Neural progenitor cell (in vitro differentiated cells): ENCODE measurements at regions not wholly inside any gene's neighbourhood (a gene's known extent, or its start where the extent isn't known, plus 50 kb on each side); places are given as distances from the start of the nearest gene placed in this dataset.

Experiments used
- DNase-seq: peaks from one replicate; pipeline ENCODE4 v3.0.0-alpha.2; 2016; ENCODE audit warnings: low spot score
- H2AFZ ChIP-seq: fragments of 200-600 bp; sonication (generic); replicated peaks from 2 replicates; pipeline ENCODE4 v1.6.1; 2016; ENCODE audit warnings: antibody characterized with exemption
- H3F3A ChIP-seq: fragments of 200-600 bp; sonication (generic); 2 replicates; pipeline ENCODE4 v1.6.1; 2016; ENCODE audit warnings: antibody characterized with exemption, low read depth
- H3K27ac ChIP-seq: fragments of 200-600 bp; sonication (generic); 2 replicates; pipeline ENCODE4 v1.5.1; 2016; ENCODE audit warnings: mild to moderate bottlenecking
- H3K27me3 ChIP-seq: fragments of 200-600 bp; sonication (generic); 2 replicates; pipeline ENCODE4 v1.6.1; 2016; ENCODE audit warnings: mild to moderate bottlenecking, moderate library complexity
- H3K36me3 ChIP-seq: fragments of 200-600 bp; sonication (generic); 2 replicates; pipeline ENCODE4 v1.5.1; 2016
- H3K4me1 ChIP-seq: fragments of 200-600 bp; sonication (generic); 2 replicates; pipeline ENCODE4 v1.6.1; 2016; ENCODE audit warnings: mixed run types
- H3K4me2 ChIP-seq: fragments of 200-600 bp; sonication (generic); 2 replicates; pipeline ENCODE4 v1.6.1; 2016
- H3K4me3 ChIP-seq: fragments of 200-600 bp; sonication (generic); 2 replicates; pipeline ENCODE4 v1.5.1; 2016
- H3K79me2 ChIP-seq: fragments of 200-600 bp; sonication (generic); 2 replicates; pipeline ENCODE4 v1.6.1; 2016; ENCODE audit warnings: low read depth
- H3K9ac ChIP-seq: fragments of 200-600 bp; sonication (generic); 2 replicates; pipeline ENCODE4 v1.6.1; 2016
- H3K9me3 ChIP-seq: fragments of 200-600 bp; sonication (generic); 2 replicates; pipeline ENCODE4 v1.5.1; 2016; ENCODE audit warnings: low read depth
- H4K20me1 ChIP-seq: fragments of 200-600 bp; sonication (generic); 2 replicates; pipeline ENCODE4 v1.6.1; 2016; ENCODE audit warnings: low read depth
- H3K27ac Mint-ChIP-seq: 3 replicates; pipeline ENCODE4 v1.8.0; 2021; ENCODE audit warnings: mixed read lengths
- H3K27me3 Mint-ChIP-seq: 2 replicates; pipeline ENCODE4 v1.8.0; 2022; ENCODE audit warnings: low read depth, mild to moderate bottlenecking, inconsistent platforms, moderate library complexity, mixed read lengths; ENCODE audit not compliant: insufficient read depth
- H3K36me3 Mint-ChIP-seq: 3 replicates; pipeline ENCODE4 v1.8.0; 2021; ENCODE audit warnings: mixed read lengths
- H3K4me1 Mint-ChIP-seq: 3 replicates; pipeline ENCODE4 v1.8.0; 2021; ENCODE audit warnings: mixed read lengths
- H3K4me3 Mint-ChIP-seq: 3 replicates; pipeline ENCODE4 v1.8.0; 2021; ENCODE audit warnings: mild to moderate bottlenecking, moderate library complexity, mixed read lengths
- H3K9me3 Mint-ChIP-seq: 3 replicates; pipeline ENCODE4 v1.8.0; 2020; ENCODE audit warnings: mixed read lengths
- EZH2 ChIP-seq: fragments of 200-600 bp; sonication (generic); IDR thresholded peaks from 2 replicates; pipeline ENCODE4 v1.6.1; 2017; ENCODE audit warnings: antibody characterized with exemption, mild to moderate bottlenecking, moderate library complexity
- EZH2phosphoT487 ChIP-seq: fragments of 200-600 bp; sonication (generic); IDR thresholded peaks from 2 replicates; pipeline ENCODE4 v1.6.1; 2017; ENCODE audit warnings: antibody characterized with exemption
- TF ChIP-seq, protein P1 (sequence below): fragments of 200-600 bp; sonication (generic); IDR thresholded peaks from 2 replicates; pipeline ENCODE4 v1.5.1; 2017; ENCODE audit warnings: antibody characterized with exemption, mild to moderate bottlenecking

DNA sequence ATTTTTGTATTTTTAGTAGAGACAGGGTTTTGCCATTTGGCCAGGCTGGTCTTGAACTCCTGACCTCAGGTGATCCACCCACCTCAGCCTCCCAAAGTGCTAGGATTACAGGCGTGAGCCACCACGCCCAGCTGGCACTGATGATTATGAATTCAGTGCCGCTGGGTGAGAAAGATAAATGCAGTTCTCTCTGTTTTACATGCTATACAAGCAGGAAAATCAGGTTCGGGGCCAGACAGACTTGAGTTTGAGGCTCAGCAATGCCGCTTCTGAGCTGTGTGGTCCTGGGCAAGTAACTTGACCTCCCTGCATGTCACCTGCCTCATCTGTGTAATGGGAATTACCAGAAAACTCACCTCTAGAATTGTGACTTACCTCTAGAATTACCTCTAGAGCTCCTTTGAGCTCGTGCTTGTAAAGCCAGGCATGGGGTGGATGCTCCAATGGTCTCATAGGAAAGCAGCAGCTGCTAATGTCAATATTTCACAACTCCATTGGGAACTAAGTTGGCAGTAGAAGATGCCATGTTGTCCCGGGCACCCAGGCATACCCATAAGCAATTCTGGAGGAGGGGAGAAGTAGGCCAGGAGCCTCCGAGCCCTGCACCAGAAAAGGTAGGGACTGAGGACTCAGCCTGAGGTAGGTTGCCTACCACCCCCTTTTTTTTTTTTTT lies 119.8 kb upstream of the SLC25A33 start:
- H3K9me3 Mint-ChIP-seq, result peaks cover 2% of the 10 kb centered on the region

DNA sequence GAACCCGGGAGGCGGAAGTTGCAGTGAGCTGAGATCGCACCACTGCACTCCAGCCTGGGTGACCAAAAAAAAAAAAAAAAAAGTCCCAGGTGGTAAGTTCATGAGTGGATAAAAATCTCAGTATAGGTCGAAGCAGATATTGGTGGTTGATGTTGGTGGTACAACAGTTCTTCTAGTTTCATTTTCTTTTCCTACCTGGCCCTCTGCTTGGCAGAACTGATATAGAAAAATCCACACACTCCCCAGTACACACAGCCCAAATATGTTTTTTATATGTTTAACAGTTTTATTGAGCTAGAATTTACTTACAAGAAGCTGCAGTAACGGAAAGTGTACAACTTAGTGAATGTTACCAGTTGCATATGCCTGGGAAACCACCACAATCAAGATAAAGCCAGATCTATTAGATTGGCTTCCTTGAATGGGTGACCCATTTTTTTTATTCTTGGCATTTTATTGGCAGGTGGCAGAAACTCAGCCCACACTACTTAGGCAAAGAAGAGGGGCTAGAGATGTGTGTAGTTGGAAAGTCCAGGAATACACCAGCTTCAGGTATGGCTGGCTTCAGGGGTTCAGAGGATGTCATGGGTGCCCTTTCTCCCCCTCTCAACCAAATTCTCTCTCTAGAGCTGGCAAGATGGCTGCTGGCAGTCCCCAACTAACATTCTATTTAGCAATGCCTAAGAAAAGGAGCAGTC lies 118.3 kb upstream of the SLC25A33 start:
- peaks cover 5% of the 10 kb centered on the region for H3K27me3 Mint-ChIP-seq
- no peak overlapping the region for H3K27ac Mint-ChIP-seq

More for the DNA sequence above, 119.8 kb upstream of the SLC25A33 start:
- Mint-ChIP-seq H3K36me3 (no peaks in the 10 kb centered on the region), H3K4me3 (no peak overlapping the region), H3K4me1 (peaks cover 7% of the 10 kb centered on the region), H3K27me3 (peaks cover 2% of the 10 kb centered on the region), H3K27ac (no peak overlapping the region)
- no peaks in the 10 kb centered on the region for H3K27me3 ChIP-seq
- H3K4me2 ChIP-seq, result no peak overlapping the region
- no peak overlapping the region for H3K4me3 ChIP-seq
- no peak overlapping the region for H3K27ac ChIP-seq
- H3F3A ChIP-seq, result no peaks in the 10 kb centered on the region
- H3K79me2 ChIP-seq, result no peaks in the 10 kb centered on the region
- H3K36me3 ChIP-seq, result no peaks in the 10 kb centered on the region
- DNase-seq, result no peak
- H3K4me1 ChIP-seq, result no peaks in the 10 kb centered on the region
- TF ChIP-seq EZH2, result no peak
- TF ChIP-seq, protein P1, sequence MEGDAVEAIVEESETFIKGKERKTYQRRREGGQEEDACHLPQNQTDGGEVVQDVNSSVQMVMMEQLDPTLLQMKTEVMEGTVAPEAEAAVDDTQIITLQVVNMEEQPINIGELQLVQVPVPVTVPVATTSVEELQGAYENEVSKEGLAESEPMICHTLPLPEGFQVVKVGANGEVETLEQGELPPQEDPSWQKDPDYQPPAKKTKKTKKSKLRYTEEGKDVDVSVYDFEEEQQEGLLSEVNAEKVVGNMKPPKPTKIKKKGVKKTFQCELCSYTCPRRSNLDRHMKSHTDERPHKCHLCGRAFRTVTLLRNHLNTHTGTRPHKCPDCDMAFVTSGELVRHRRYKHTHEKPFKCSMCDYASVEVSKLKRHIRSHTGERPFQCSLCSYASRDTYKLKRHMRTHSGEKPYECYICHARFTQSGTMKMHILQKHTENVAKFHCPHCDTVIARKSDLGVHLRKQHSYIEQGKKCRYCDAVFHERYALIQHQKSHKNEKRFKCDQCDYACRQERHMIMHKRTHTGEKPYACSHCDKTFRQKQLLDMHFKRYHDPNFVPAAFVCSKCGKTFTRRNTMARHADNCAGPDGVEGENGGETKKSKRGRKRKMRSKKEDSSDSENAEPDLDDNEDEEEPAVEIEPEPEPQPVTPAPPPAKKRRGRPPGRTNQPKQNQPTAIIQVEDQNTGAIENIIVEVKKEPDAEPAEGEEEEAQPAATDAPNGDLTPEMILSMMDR, result no peak
- TF ChIP-seq EZH2phosphoT487, result no peak
- H3K9me3 ChIP-seq, result no peaks in the 10 kb centered on the region
- H3K9ac ChIP-seq, result no peak overlapping the region
- H2AFZ ChIP-seq, result no peak overlapping the region
- H4K20me1 ChIP-seq, result no peaks in the 10 kb centered on the region

DNA sequence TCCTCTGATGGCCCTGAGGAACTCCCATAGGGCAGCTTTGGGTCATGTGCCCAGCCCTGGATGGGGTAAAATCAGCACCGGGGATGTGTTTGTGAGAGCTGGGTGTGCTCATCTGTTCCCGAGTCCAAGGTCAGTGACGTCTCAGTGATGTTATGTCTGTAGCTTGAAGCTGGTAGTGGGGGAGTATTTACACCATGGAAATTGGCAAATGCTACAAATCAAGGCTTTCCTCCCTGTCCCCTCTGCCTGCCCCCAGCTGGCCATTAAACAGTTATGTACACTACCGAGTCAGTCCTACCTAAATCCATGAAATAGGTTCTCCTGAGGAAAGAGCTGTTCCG lies 117.8 kb upstream of the SLC25A33 start:
- H3K4me1 Mint-ChIP-seq, result peaks cover 7% of the 10 kb centered on the region
- Histone ChIP-seq H2AFZ (no peak overlapping the region), H3K4me3 (no peak overlapping the region), H3K4me1 (no peaks in the 10 kb centered on the region), H3K9me3 (no peaks in the 10 kb centered on the region), H3K79me2 (no peaks in the 10 kb centered on the region), H3K27me3 (no peaks in the 10 kb centered on the region), H3F3A (no peaks in the 10 kb centered on the region), H3K9ac (no peak overlapping the region), H3K4me2 (no peak overlapping the region), H3K36me3 (no peaks in the 10 kb centered on the region), H3K27ac (no peak overlapping the region), H4K20me1 (no peaks in the 10 kb centered on the region)
- TF ChIP-seq EZH2 (no peak), EZH2phosphoT487 (no peak)
- TF ChIP-seq, protein P1, result no peak
- H3K9me3 Mint-ChIP-seq, result peaks cover 2% of the 10 kb centered on the region
- DNase-seq, result no peak
- no peak overlapping the region for H3K4me3 Mint-ChIP-seq
- H3K36me3 Mint-ChIP-seq, result no peaks in the 10 kb centered on the region
- H3K27ac Mint-ChIP-seq, result no peak overlapping the region
- peaks cover 5% of the 10 kb centered on the region for H3K27me3 Mint-ChIP-seq

More for the DNA sequence above, 118.3 kb upstream of the SLC25A33 start:
- Histone ChIP-seq H3K79me2 (no peaks in the 10 kb centered on the region), H3K4me3 (no peak overlapping the region), H4K20me1 (no peaks in the 10 kb centered on the region), H2AFZ (no peak overlapping the region), H3K4me1 (no peaks in the 10 kb centered on the region), H3K27me3 (no peaks in the 10 kb centered on the region), H3F3A (no peaks in the 10 kb centered on the region), H3K4me2 (no peak overlapping the region), H3K9ac (no peak overlapping the region), H3K27ac (no peak overlapping the region), H3K36me3 (no peaks in the 10 kb centered on the region), H3K9me3 (no peaks in the 10 kb centered on the region)
- Mint-ChIP-seq H3K9me3 (peaks cover 2% of the 10 kb centered on the region), H3K4me1 (peaks cover 7% of the 10 kb centered on the region), H3K36me3 (no peaks in the 10 kb centered on the region), H3K4me3 (no peak overlapping the region)
- no peak for TF ChIP-seq EZH2phosphoT487
- TF ChIP-seq, protein P1, result no peak
- no peak for TF ChIP-seq EZH2
- DNase-seq, result no peak
